HG03139 (cell line): ENCODE measurements at regions not wholly inside any gene's neighbourhood (a gene's known extent, or its start where the extent isn't known, plus 50 kb on each side); places are given as distances from the start of the nearest gene placed in this dataset.

Source experiments
- ATAC-seq: cut with Tn5 transposase; IDR thresholded peaks from one replicate; pipeline ENCODE4 v1.9.1; 2021; ENCODE audit not compliant: unreplicated experiment

GRCh38 chr6:148652205-148652604 lies 94.6 kb upstream of the UST start:
- no peak for ATAC-seq

GRCh38 chr6:148653138-148653776 lies 93.6 kb upstream of the UST start:
- ATAC-seq = no peak

GRCh38 chr6:148657048-148657447 lies 89.8 kb upstream of the UST start:
- ATAC-seq = no peak

GRCh38 chr6:148658681-148659430 lies 88.0 kb upstream of the UST start:
- no peak for ATAC-seq

- no peak for ATAC-seq
Observed at GRCh38 chr6:148667395-148667794, 79.4 kb upstream of the UST start.

GRCh38 chr6:148671085-148671484 lies 75.7 kb upstream of the UST start:
- no peak for ATAC-seq

GRCh38 chr6:148671952-148672351 lies 74.9 kb upstream of the UST start:
- no peak for ATAC-seq

GRCh38 chr6:148674306-148674705 lies 72.5 kb upstream of the UST start:
- no peak for ATAC-seq

GRCh38 chr6:148677594-148678476 lies 69.0 kb upstream of the UST start:
- ATAC-seq = peak; percentile 88

GRCh38 chr6:148678682-148679081 lies 68.1 kb upstream of the UST start:
- no peak for ATAC-seq

GRCh38 chr6:148681666-148682065 lies 65.2 kb upstream of the UST start:
- no peak for ATAC-seq

GRCh38 chr6:148682252-148682651 lies 64.6 kb upstream of the UST start:
- no peak for ATAC-seq

- ATAC-seq = no peak
Observed at GRCh38 chr6:148682990-148683389, 63.8 kb upstream of the UST start.

- no peak for ATAC-seq
Observed at GRCh38 chr6:148689168-148689567, 57.7 kb upstream of the UST start.

GRCh38 chr6:148693882-148694484 lies 52.8 kb upstream of the UST start:
- peak; percentile 81 for ATAC-seq
